ENCODE measurements at regions not wholly inside any gene's neighbourhood (a gene's known extent, or its start where the extent isn't known, plus 50 kb on each side); places are given as distances from the start of the nearest gene placed in this dataset.

DNA sequence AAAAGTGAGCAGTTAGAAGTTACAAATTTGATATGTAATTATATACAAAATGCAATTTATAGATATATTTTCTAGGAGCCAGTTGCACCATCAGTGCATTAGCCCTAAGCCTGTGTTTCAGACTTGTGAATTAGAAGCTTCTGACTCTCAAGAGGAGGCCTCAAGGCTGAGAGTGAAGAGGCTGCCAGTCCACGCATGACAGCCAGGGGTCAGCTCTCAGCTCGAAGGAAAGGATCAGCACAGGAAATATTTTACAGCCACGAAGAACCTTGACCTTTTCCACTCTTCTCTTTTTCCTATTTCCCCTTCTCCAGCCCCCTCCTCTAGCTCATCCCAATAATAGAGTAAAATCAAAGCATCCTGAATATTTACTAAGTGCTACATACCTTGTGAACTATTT lies 642.4 kb downstream of the TRIML1 start:
- TF ChIP-seq, protein P1, sequence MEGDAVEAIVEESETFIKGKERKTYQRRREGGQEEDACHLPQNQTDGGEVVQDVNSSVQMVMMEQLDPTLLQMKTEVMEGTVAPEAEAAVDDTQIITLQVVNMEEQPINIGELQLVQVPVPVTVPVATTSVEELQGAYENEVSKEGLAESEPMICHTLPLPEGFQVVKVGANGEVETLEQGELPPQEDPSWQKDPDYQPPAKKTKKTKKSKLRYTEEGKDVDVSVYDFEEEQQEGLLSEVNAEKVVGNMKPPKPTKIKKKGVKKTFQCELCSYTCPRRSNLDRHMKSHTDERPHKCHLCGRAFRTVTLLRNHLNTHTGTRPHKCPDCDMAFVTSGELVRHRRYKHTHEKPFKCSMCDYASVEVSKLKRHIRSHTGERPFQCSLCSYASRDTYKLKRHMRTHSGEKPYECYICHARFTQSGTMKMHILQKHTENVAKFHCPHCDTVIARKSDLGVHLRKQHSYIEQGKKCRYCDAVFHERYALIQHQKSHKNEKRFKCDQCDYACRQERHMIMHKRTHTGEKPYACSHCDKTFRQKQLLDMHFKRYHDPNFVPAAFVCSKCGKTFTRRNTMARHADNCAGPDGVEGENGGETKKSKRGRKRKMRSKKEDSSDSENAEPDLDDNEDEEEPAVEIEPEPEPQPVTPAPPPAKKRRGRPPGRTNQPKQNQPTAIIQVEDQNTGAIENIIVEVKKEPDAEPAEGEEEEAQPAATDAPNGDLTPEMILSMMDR (IDR thresholded peaks at IDR 0.05 in 8 of 11, conservative IDR thresholded peaks at IDR 0.05 in 3 of 11), result peak in 1 of 11 experiments; percentile 19
- TF ChIP-seq POLR2A (IDR thresholded peaks at IDR 0.05), result no peak

Data from spleen (tissue), 7 donors.